ENCODE measurements at regions not wholly inside any gene's neighbourhood (a gene's known extent, or its start where the extent isn't known, plus 50 kb on each side); places are given as distances from the start of the nearest gene placed in this dataset.

- Histone ChIP-seq H3K79me1 (ENCODE audit: low read depth, low read length) (no peaks in the 10 kb centered on the region), H3K14ac (ENCODE audit: insufficient read length) (no peak overlapping the region), H2BK120ac (replicated peaks; ENCODE audit: low read depth, low read length) (no peak overlapping the region), H3K18ac (ENCODE audit: extremely low read depth, low read length) (no peak overlapping the region), H2BK12ac (ENCODE audit: low read depth, low read length) (no peak overlapping the region), H3K79me2 (ENCODE audit: control insufficient read depth in 1 of 2, insufficient read depth in 2 of 2, low read length in 2 of 2) (no peaks in the 10 kb centered on the region), H3K4me3 (ENCODE audit: extremely low read depth in 1 of 4, insufficient read depth in 2 of 4, low read depth in 3 of 4, low read length in 4 of 4) (no peak overlapping the region), H3K9me3 (ENCODE audit: insufficient read depth in 2 of 2, low read depth in 1 of 2, low read length in 1 of 2) (no peaks in the 10 kb centered on the region), H2BK15ac (ENCODE audit: low read length) (no peak overlapping the region), H2BK20ac (ENCODE audit: low read length) (no peak overlapping the region), H2AFZ (ENCODE audit: low read length) (peak overlapping the region; percentile 81; the same call in 1 of the 2 replicates), H4K91ac (replicated peaks; ENCODE audit: insufficient read length, low read length) (no peak overlapping the region), H3K27ac (ENCODE audit: low read depth, low read length) (no peak overlapping the region), H3K23ac (ENCODE audit: insufficient read length) (no peak overlapping the region), H3K56ac (replicated peaks; ENCODE audit: insufficient read length, low read depth, low read length) (no peak overlapping the region), H3K36me3 (ENCODE audit: control insufficient read depth in 2 of 4, insufficient read depth in 4 of 4, low read length in 3 of 4) (no peaks in the 10 kb centered on the region; a peak in 1 of 8 replicates), H3K4ac (replicated peaks; ENCODE audit: insufficient read length, low read depth, low read length) (no peak overlapping the region), H3K4me1 (replicated peaks in 1 of 4; ENCODE audit: control insufficient read depth in 3 of 4, insufficient read depth in 4 of 4, low read length in 3 of 4) (peaks cover 0 to 3% (median 0%) of the 10 kb centered on the region in 4 experiments; a peak in 2 of 7 replicates), H3K27me3 (replicated peaks in 1 of 4; ENCODE audit: control insufficient read depth in 3 of 4, extremely low read depth in 1 of 4, insufficient read depth in 3 of 4, low read length in 3 of 4) (no peaks in the 10 kb centered on the region), H2AK5ac (ENCODE audit: low read depth, low read length) (no peak overlapping the region), H4K5ac (ENCODE audit: insufficient read length, low read depth, low read length) (no peak overlapping the region), H4K8ac (ENCODE audit: extremely low read depth, insufficient read depth, low read length) (no peak overlapping the region), H3K9ac (replicated peaks in 1 of 4; ENCODE audit: extremely low read depth in 1 of 4, low read depth in 3 of 4, low read length in 3 of 4) (no peak overlapping the region), H3K4me2 (ENCODE audit: insufficient read depth in 1 of 2, low read depth in 2 of 2, low read length in 2 of 2) (no peak overlapping the region), H4K20me1 (replicated peaks in 1 of 2; ENCODE audit: control insufficient read depth in 1 of 2, insufficient read depth in 2 of 2, low read length in 2 of 2) (no peaks in the 10 kb centered on the region), H2BK5ac (ENCODE audit: low read depth, low read length) (no peak overlapping the region), H3K23me2 (ENCODE audit: low read depth, low read length) (no peaks in the 10 kb centered on the region)
- FAIRE-seq (no peak), DNase-seq (ENCODE audit: low read depth in 1 of 2, low spot score in 2 of 2) (no peak)
- CTCF ChIA-PET (ENCODE audit: partially characterized antibody): interaction anchor here (1.5 kb wide), 1 partner anchor 37 kb away, joined by 3 read pairs; no protein-coding TSS in a partner anchor
- TF ChIP-seq SP4 (IDR thresholded peaks at IDR 0.05; ENCODE audit: low read length): no peak
- no peak for TF ChIP-seq KDM1A (IDR thresholded peaks at IDR 0.05; ENCODE audit: borderline replicate concordance, low read length)
- no peak for TF ChIP-seq CBX5 (IDR thresholded peaks at IDR 0.05; ENCODE audit: low read depth, low read length)
- TF ChIP-seq CHD1 (IDR thresholded peaks at IDR 0.05; ENCODE audit: low read depth, low read length): no peak
- TF ChIP-seq JUN (IDR thresholded peaks at IDR 0.05; ENCODE audit: low read depth, low read length): no peak
- no peak for TF ChIP-seq EZH2 (IDR thresholded peaks at IDR 0.05; ENCODE audit: low read depth, low read length, severe bottlenecking)
- no peak for TF ChIP-seq TAF7 (optimal IDR thresholded peaks at IDR 0.05; ENCODE audit: borderline replicate concordance, low read depth, low read length)
- TF ChIP-seq RNF2 (IDR thresholded peaks at IDR 0.05; ENCODE audit: borderline replicate concordance, low read depth, low read length, missing control alignments, poor library complexity, severe bottlenecking): no peak
- TF ChIP-seq EP300 (IDR thresholded peaks at IDR 0.05; ENCODE audit: borderline replicate concordance in 1 of 2, low read depth in 2 of 2, low read length in 2 of 2): no peak
- no peak for TF ChIP-seq FOSL1 (IDR thresholded peaks at IDR 0.05; ENCODE audit: insufficient read depth, low read depth, low read length)
- no peak for TF ChIP-seq TEAD4 (IDR thresholded peaks at IDR 0.05; ENCODE audit: low read depth, low read length)
- no peak for TF ChIP-seq GTF2F1 (IDR thresholded peaks at IDR 0.05; ENCODE audit: borderline replicate concordance, low read depth, low read length)
- no peak for TF ChIP-seq CBX8 (IDR thresholded peaks at IDR 0.05; ENCODE audit: borderline replicate concordance, low read depth, low read length)
- TF ChIP-seq SIN3A (conservative IDR thresholded peaks at IDR 0.05 in 1 of 2, IDR thresholded peaks at IDR 0.05 in 1 of 2; ENCODE audit: low read depth in 1 of 2, low read length in 2 of 2): no peak
- POLR2A ChIA-PET (ENCODE audit: partially characterized antibody): no interaction called here
- 89% methylated on average over 3 of the region's 3 CpGs; no CpG with 5 or more reads in 1 of the 2 experiments for WGBS, 2 experiments (ENCODE audit: extremely low coverage in 1 of 2, insufficient coverage in 1 of 2, insufficient read length in 1 of 2, insufficient replicate concordance in 2 of 2, low coverage in 1 of 2, low lambda C conversion rate in 2 of 2, missing lambda C conversion rate in 1 of 2)
Measured at GRCh38 chr21:25387665-25388064, 219.6 kb downstream of the MRPL39 start.
